ENCODE measurements at regions not wholly inside any gene's neighbourhood (a gene's known extent, or its start where the extent isn't known, plus 50 kb on each side); places are given as distances from the start of the nearest gene placed in this dataset.
"Not testable (repeated sequence)": the region's sequence is repeated elsewhere in the genome, so short reads cannot be mapped to it uniquely, and the experiment has no call there.

DNA sequence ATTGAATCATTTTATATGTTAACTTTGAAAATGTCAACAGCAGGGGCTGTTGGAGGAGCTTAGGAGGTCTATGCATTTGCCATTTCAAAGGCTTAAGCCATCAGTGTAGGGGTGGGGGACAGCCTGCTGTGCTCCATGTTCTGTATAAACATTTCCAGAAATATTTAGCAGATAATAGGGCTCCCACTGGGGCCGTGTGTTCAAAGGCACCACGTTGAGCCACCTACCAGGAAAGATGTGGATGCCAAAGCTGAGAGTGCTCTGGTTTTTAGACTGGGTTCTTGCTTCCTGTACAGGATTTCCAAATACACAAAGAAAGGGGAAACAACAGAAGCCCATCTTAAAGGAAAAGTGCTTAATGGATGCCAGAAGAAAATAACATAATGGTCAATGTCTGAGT, 219.5 kb downstream of the CENPC start:
- 8 to 10% methylated on average over 2 of the region's 2 CpGs for WGBS, 2 donors (ENCODE audit: low coverage in 1 of 2)
- no peak for ATAC-seq

DNA sequence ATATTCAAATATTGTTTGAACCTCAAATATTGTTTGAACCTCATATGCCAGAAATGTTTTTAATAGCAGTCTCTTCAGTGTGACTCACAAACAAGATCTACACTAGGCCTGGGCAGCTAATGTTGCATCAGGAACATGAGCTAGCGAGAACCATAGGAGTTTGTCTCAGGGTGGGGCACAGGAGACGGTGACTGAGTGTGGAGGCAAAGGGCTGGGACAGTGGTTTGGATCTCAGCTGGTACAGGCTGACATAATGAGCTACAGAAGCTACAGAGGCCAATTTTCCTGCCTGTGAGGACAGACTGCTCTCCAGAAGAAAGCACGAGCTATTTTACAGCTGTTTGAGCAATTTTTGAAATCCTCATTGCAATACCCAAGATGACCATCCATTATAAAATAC, 224.7 kb downstream of the CENPC start:
- Histone ChIP-seq H3K4me3 (no peak overlapping the region), H3K4me1 (no peaks in the 10 kb centered on the region), H3K9me3 (no peaks in the 10 kb centered on the region), H3K27ac (no peak overlapping the region), H3K27me3 (no peaks in the 10 kb centered on the region), H3K36me3 (no peaks in the 10 kb centered on the region)
- ATAC-seq: peak; percentile 67
- TF ChIP-seq EP300 (IDR thresholded peaks at IDR 0.05) (no peak), POLR2A (IDR thresholded peaks at IDR 0.05) (no peak), POLR2AphosphoS5 (IDR thresholded peaks at IDR 0.05) (no peak)
- TF ChIP-seq, protein P1, sequence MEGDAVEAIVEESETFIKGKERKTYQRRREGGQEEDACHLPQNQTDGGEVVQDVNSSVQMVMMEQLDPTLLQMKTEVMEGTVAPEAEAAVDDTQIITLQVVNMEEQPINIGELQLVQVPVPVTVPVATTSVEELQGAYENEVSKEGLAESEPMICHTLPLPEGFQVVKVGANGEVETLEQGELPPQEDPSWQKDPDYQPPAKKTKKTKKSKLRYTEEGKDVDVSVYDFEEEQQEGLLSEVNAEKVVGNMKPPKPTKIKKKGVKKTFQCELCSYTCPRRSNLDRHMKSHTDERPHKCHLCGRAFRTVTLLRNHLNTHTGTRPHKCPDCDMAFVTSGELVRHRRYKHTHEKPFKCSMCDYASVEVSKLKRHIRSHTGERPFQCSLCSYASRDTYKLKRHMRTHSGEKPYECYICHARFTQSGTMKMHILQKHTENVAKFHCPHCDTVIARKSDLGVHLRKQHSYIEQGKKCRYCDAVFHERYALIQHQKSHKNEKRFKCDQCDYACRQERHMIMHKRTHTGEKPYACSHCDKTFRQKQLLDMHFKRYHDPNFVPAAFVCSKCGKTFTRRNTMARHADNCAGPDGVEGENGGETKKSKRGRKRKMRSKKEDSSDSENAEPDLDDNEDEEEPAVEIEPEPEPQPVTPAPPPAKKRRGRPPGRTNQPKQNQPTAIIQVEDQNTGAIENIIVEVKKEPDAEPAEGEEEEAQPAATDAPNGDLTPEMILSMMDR (IDR thresholded peaks at IDR 0.05): no peak
- 50 to 66% methylated on average over 3 of the region's 3 CpGs for WGBS, 2 donors (ENCODE audit: low coverage in 1 of 2)

More for the DNA sequence above, 219.5 kb downstream of the CENPC start:
- TF ChIP-seq, protein P1 (IDR thresholded peaks at IDR 0.05): no peak
- TF ChIP-seq POLR2A (IDR thresholded peaks at IDR 0.05): no peak
- TF ChIP-seq POLR2AphosphoS5 (IDR thresholded peaks at IDR 0.05): no peak
- TF ChIP-seq EP300 (IDR thresholded peaks at IDR 0.05): no peak
- Histone ChIP-seq H3K36me3 (no peaks in the 10 kb centered on the region), H3K4me1 (no peaks in the 10 kb centered on the region), H3K9me3 (no peaks in the 10 kb centered on the region), H3K27me3 (peaks cover 13% of the 10 kb centered on the region), H3K4me3 (no peak overlapping the region), H3K27ac (no peak overlapping the region)

DNA sequence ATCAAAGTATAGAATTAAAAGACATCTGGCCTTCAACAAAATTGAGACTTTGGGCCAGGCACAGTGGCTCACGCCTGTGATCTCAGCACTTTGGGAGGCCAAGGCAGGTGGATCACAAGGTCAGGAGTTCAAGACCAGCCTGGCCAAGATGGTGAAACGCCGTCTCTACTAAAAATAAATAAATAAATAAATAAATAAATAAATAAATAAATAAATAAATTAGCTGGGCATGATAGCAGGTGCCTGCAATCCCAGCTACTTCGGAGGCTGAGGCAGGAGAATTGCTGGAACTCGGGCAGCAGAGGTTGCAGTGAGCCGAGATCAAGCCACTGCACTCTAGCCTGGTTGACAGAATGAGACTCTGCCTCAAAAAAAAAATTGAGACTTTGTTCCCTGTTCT, 225.7 kb downstream of the CENPC start:
- not testable (repeated sequence) for H3K9me3 ChIP-seq, ATAC-seq, H3K4me1 ChIP-seq, H3K27ac ChIP-seq, H3K27me3 ChIP-seq, H3K4me3 ChIP-seq, H3K36me3 ChIP-seq
- WGBS, 2 donors (ENCODE audit: low coverage in 1 of 2): 93 to 95% methylated on average over 5 to 6 of the region's 6 CpGs

DNA sequence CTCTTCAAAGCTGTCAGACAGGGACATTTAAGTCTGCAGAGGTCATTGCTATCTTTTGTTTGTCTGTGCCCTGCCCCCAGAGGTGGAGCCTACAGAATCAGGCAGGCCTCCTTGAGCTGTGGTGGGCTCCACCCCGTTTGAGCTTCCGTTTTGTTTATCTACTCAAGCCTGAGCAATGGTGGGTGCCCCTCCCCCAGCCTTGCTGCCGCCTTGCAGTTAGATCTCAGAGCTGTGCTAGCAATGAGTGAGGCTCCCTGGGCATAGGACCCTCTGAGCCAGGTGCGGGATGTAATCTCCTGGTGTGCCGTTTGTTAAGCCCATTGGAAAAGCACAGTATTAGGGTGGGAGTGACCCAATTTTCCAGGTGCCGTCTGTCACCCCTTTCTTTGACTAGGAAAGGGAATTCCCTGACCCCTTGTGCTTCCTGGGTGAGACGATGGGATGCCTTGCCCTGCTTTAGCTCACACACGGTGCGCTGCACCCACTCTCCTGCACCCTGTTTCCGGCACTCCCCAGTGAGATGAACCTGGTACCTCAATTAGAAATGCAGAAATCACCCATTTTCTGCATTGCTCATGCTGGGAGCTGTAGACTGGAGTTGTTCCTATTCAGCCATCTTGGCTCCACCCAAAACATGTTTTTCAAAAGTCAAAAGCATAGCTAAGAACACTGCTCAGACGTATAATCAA, 244.7 kb downstream of the CENPC start:
- ATAC-seq: not testable (repeated sequence)
- 46 to 69% methylated on average over 2 to 4 of the region's 11 CpGs for WGBS, 2 donors (ENCODE audit: low coverage in 1 of 2)

DNA sequence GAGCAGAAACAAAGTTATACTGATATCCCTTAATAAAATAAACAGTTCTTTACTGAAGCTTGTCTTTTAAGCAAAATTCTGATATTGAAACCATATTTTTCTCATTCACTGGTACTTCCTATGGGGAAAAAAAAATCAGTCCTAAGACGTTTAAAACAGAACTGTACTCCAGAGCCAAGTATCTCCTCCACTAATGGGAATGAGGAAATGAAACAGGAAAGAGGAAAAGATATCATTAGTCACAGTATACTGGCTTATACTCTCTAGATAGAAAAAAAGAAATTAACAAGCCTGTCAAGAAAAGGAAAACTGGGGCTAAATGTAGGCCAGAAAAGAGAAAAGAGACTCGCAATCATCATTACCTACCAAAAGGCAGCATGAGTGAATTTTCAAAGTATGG, 252.7 kb downstream of the CENPC start:
- no peak for TF ChIP-seq EP300 (IDR thresholded peaks at IDR 0.05)
- no peak for TF ChIP-seq POLR2A (IDR thresholded peaks at IDR 0.05)
- TF ChIP-seq, protein P1 (IDR thresholded peaks at IDR 0.05): no peak
- TF ChIP-seq POLR2AphosphoS5 (IDR thresholded peaks at IDR 0.05): no peak
- H3K27me3 ChIP-seq: no peaks in the 10 kb centered on the region
- H3K9me3 ChIP-seq: no peaks in the 10 kb centered on the region
- no peak overlapping the region for H3K27ac ChIP-seq
- no peaks in the 10 kb centered on the region for H3K4me1 ChIP-seq
- 25 to 36% methylated on average over 2 of the region's 2 CpGs for WGBS, 2 donors (ENCODE audit: low coverage in 1 of 2)
- no peak overlapping the region for H3K4me3 ChIP-seq
- no peaks in the 10 kb centered on the region for H3K36me3 ChIP-seq
- ATAC-seq: no peak

More for the DNA sequence above, 244.7 kb downstream of the CENPC start:
- H3K9me3 ChIP-seq, H3K27me3 ChIP-seq, H3K36me3 ChIP-seq, H3K4me3 ChIP-seq, H3K27ac ChIP-seq, H3K4me1 ChIP-seq: not testable (repeated sequence)

DNA sequence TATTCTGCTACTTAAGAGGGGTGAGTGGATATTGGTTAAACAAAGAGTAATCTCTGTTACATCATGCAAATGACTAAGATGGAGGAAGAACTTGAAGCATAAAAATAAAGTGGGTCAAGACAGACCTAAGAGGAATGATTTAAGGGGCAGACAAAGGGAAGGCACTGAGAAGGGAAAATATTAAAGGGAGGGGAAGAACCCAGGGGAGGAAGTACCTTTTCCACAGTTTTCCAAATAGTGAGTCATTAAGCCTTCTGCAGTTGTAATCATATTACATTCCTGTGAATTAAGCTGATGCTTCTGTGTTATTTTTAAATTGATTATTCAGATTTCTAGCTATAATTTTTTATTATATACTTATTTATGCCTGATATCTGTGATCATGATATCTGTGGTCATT, 253.3 kb downstream of the CENPC start:
- Histone ChIP-seq H3K27ac (no peak overlapping the region), H3K9me3 (peaks cover 0 to 4% (median 0%) of the 10 kb centered on the region in 3 donors), H3K36me3 (no peaks in the 10 kb centered on the region), H3K4me1 (no peaks in the 10 kb centered on the region), H3K4me3 (no peak overlapping the region), H3K27me3 (no peaks in the 10 kb centered on the region)
- TF ChIP-seq, protein P1 (IDR thresholded peaks at IDR 0.05): no peak
- no peak for TF ChIP-seq POLR2AphosphoS5 (IDR thresholded peaks at IDR 0.05)
- no peak for TF ChIP-seq POLR2A (IDR thresholded peaks at IDR 0.05)
- no peak for TF ChIP-seq EP300 (IDR thresholded peaks at IDR 0.05)
- no peak for ATAC-seq
